B cell (primary cell): ENCODE measurements at regions not wholly inside any gene's neighbourhood (a gene's known extent, or its start where the extent isn't known, plus 50 kb on each side); places are given as distances from the start of the nearest gene placed in this dataset.

ENCODE experiments used
- ATAC-seq: fragments of 200-7000 bp; cut with Tn5 transposase; one replicate; pipeline ENCODE4 v1.10.0; 2021; ENCODE audit warnings: low read depth, mild to moderate bottlenecking, moderate number of reproducible peaks, moderate library complexity
- CTCF ChIA-PET: fragments of 350-600 bp; sonication (Branson Sonifier 250); formaldehyde crosslinking; loops from one replicate; lab custom pipeline; 2021; ENCODE audit warnings: antibody characterized with exemption, inconsistent platforms; lab: Charles Lee
- POLR2A ChIA-PET: fragments of 350-600 bp; sonication (Branson Sonifier 250); formaldehyde crosslinking; loops from one replicate; lab custom pipeline; 2021; ENCODE audit warnings: antibody characterized with exemption; lab: Charles Lee
- DNase-seq: peaks from one replicate; pipeline ENCODE4 v3.0.0; 2013
- H2AFZ ChIP-seq: 2 replicates; pipeline ENCODE4 v1.6.1; 2012; ENCODE audit warnings: mild to moderate bottlenecking, low read depth, low read length; ENCODE audit not compliant: insufficient read depth, poor library complexity, severe bottlenecking
- H3K27ac ChIP-seq, 2 donors: 1 replicate in 1 of 2; 2 replicates in 1 of 2; pipeline ENCODE4 v1.5.1; 2012 to 2013; ENCODE audit warnings: low read length in 2 of 2, mild to moderate bottlenecking in 2 of 2, moderate library complexity in 1 of 2
- H3K27me3 ChIP-seq, 4 experiments: fragments of 200-600 bp in 1 of 4; sonication (generic) in 1 of 4; replicated peaks in 1 of 4; 1 replicate in 2 of 4; 2 replicates in 2 of 4; pipeline versions ENCODE4 v1.6.1 to v1.7.0; 2013 to 2016; ENCODE audit warnings: low read length in 3 of 4, mild to moderate bottlenecking in 2 of 4, mixed read lengths in 1 of 4, moderate library complexity in 1 of 4; ENCODE audit not compliant: insufficient read depth in 4 of 4, control insufficient read depth in 3 of 4; ENCODE audit errors: control extremely low read depth in 1 of 4
- H3K36me3 ChIP-seq, 2 experiments: replicated peaks in 1 of 2; 1 replicate in 1 of 2; 2 replicates in 1 of 2; pipeline versions ENCODE4 v1.6.1 to v1.7.1; 2013; ENCODE audit warnings: low read length in 1 of 2; ENCODE audit not compliant: insufficient read depth in 2 of 2, control insufficient read depth in 1 of 2; ENCODE audit errors: control extremely low read depth in 1 of 2, extremely low read depth in 1 of 2
- H3K4me1 ChIP-seq, 2 donors: fragments of 200-600 bp in 1 of 2; sonication (generic) in 1 of 2; 1 replicate in 1 of 2; 2 replicates in 1 of 2; pipeline versions ENCODE4 v1.5.1 to v1.6.1; 2013 to 2017; ENCODE audit warnings: low read length in 2 of 2; ENCODE audit not compliant: control insufficient read depth in 2 of 2, insufficient read depth in 2 of 2
- H3K4me2 ChIP-seq: replicated peaks from 2 replicates; pipeline ENCODE3; 2012; ENCODE audit warnings: mild to moderate bottlenecking, low read depth, low read length; ENCODE audit not compliant: poor library complexity, severe bottlenecking
- H3K4me3 ChIP-seq, 5 experiments: fragments of 200-600 bp in 1 of 5; sonication (generic) in 1 of 5; 1 replicate in 3 of 5; 2 replicates in 2 of 5; pipeline versions ENCODE4 v1.5.1 to v1.7.0; 2011 to 2016; ENCODE audit warnings: low read length in 4 of 5, mild to moderate bottlenecking in 4 of 5, low read depth in 2 of 5, control low read depth in 1 of 5, moderate library complexity in 1 of 5; ENCODE audit not compliant: insufficient read depth in 1 of 5; ENCODE audit errors: control extremely low read depth in 1 of 5, extremely low read depth in 1 of 5
- H3K79me2 ChIP-seq: fragments of 200-600 bp; sonication (generic); one replicate; pipeline ENCODE4 v1.6.0; 2016; ENCODE audit warnings: low read length; ENCODE audit not compliant: control insufficient read depth, insufficient read depth
- H3K9ac ChIP-seq: fragments of 200-600 bp; sonication (generic); 2 replicates; pipeline ENCODE4 v1.6.1; 2017; ENCODE audit warnings: mild to moderate bottlenecking, low read length, moderate library complexity
- H3K9me3 ChIP-seq, 3 donors: one replicate each; pipeline versions ENCODE4 v1.6.1 to v1.7.1; 2013; ENCODE audit warnings: low read length in 2 of 3; ENCODE audit not compliant: control insufficient read depth in 2 of 3, insufficient read depth in 1 of 3; ENCODE audit errors: control extremely low read depth in 1 of 3
- H4K20me1 ChIP-seq: 2 replicates; pipeline ENCODE4 v1.6.0; 2012; ENCODE audit warnings: mild to moderate bottlenecking, low read length; ENCODE audit not compliant: insufficient read depth, control insufficient read depth, poor library complexity, severe bottlenecking
- H3K27ac Mint-ChIP-seq: one replicate; pipeline ENCODE4 v1.8.0; 2021; ENCODE audit warnings: mixed read lengths
- H3K27me3 Mint-ChIP-seq: one replicate; pipeline ENCODE4 v1.8.0; 2021; ENCODE audit warnings: mixed read lengths
- H3K4me1 Mint-ChIP-seq: one replicate; pipeline ENCODE4 v1.8.0; 2021; ENCODE audit warnings: mixed read lengths
- H3K4me3 Mint-ChIP-seq: one replicate; pipeline ENCODE4 v1.8.0; 2021; ENCODE audit warnings: mixed read lengths
- H3K9me3 Mint-ChIP-seq: one replicate; pipeline ENCODE4 v1.8.0; 2022; ENCODE audit warnings: mixed read lengths; ENCODE audit not compliant: insufficient read depth
- EZH2 ChIP-seq: IDR thresholded peaks from 2 replicates; pipeline ENCODE4 v1.6.1; 2012; ENCODE audit warnings: borderline replicate concordance, low read depth, mild to moderate bottlenecking, moderate library complexity, low read length; ENCODE audit not compliant: insufficient read depth, poor library complexity, severe bottlenecking
- WGBS: methylation state at CpG from one replicate; pipeline ENCODE4 v1.1.5; 2013; ENCODE audit warnings: missing lambda C conversion rate; ENCODE audit not compliant: insufficient coverage; 5-methylcytosine and 5-hydroxymethylcytosine counted together
- intact Hi-C: fragments of 100-400 bp; cut with micrococcal nuclease; formaldehyde crosslinking; loops from one replicate; pipeline ENCODE4 v1.10.0; 2022
- TF ChIP-seq, protein P1 (sequence below): fragments of 200-600 bp; IDR thresholded peaks from one replicate; pipeline ENCODE4 v1.8.0; 2022; ENCODE audit warnings: antibody characterized with exemption, mild to moderate bottlenecking

DNA sequence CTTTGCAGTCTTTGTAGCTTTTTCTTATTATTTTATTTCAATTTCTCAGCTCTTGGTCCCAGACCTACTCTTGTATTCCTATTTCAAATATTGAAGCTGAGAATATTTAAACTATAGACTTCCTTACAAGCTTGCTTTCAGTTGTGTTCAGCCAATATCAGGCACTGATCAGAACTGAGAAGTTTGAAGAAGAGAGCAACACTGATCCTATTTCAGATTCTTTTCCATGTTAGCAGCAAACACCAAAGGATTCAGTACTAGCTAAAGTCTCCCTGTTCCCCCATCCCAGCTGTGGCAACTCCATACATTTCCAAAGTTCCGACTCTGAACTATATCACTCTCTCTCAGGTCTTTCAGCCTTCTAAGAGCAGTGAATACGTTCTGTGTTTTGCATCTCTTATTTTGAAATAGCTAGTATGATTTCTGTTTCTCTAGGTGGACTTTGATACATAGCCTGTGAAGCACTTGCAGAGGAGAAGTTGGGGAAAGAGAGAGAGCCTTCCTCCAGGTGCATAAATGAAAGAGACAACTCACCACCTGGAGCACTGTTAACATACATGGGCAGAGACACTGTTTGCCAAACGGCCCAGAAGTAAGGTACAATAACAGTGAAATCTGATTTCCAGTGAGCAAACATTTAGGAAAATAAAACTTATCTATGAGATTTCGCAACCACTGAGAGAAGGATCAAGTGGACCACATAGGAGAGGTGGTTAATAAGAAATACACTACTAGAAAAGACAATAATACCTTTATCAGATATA, 135.0 kb upstream of the ZNF804A start:
- Mint-ChIP-seq H3K4me3 (no peak overlapping the region), H3K27me3 (no peaks in the 10 kb centered on the region), H3K27ac (no peak overlapping the region), H3K4me1 (no peaks in the 10 kb centered on the region), H3K9me3 (no peaks in the 10 kb centered on the region)
- no peaks in the 10 kb centered on the region for H4K20me1 ChIP-seq
- H2AFZ ChIP-seq: no peak overlapping the region
- no peaks in the 10 kb centered on the region for H3K79me2 ChIP-seq
- TF ChIP-seq EZH2: no peak
- TF ChIP-seq, protein P1, sequence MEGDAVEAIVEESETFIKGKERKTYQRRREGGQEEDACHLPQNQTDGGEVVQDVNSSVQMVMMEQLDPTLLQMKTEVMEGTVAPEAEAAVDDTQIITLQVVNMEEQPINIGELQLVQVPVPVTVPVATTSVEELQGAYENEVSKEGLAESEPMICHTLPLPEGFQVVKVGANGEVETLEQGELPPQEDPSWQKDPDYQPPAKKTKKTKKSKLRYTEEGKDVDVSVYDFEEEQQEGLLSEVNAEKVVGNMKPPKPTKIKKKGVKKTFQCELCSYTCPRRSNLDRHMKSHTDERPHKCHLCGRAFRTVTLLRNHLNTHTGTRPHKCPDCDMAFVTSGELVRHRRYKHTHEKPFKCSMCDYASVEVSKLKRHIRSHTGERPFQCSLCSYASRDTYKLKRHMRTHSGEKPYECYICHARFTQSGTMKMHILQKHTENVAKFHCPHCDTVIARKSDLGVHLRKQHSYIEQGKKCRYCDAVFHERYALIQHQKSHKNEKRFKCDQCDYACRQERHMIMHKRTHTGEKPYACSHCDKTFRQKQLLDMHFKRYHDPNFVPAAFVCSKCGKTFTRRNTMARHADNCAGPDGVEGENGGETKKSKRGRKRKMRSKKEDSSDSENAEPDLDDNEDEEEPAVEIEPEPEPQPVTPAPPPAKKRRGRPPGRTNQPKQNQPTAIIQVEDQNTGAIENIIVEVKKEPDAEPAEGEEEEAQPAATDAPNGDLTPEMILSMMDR: no peak
- no peaks in the 10 kb centered on the region for H3K4me1 ChIP-seq
- H3K9me3 ChIP-seq: no peaks in the 10 kb centered on the region
- ATAC-seq (no peak), DNase-seq (no peak)
- H3K27me3 ChIP-seq: no peaks in the 10 kb centered on the region
- CTCF ChIA-PET: no interaction called here
- no peak overlapping the region for H3K4me3 ChIP-seq
- no peak overlapping the region for H3K9ac ChIP-seq
- intact Hi-C loops: no loop called here
- no peak overlapping the region for H3K4me2 ChIP-seq
- POLR2A ChIA-PET: no interaction called here
- no CpG with 5 or more reads among the region's 4 CpGs for whole genome bisulfite sequencing
- H3K36me3 ChIP-seq: no peaks in the 10 kb centered on the region
- no peak overlapping the region for H3K27ac ChIP-seq

DNA sequence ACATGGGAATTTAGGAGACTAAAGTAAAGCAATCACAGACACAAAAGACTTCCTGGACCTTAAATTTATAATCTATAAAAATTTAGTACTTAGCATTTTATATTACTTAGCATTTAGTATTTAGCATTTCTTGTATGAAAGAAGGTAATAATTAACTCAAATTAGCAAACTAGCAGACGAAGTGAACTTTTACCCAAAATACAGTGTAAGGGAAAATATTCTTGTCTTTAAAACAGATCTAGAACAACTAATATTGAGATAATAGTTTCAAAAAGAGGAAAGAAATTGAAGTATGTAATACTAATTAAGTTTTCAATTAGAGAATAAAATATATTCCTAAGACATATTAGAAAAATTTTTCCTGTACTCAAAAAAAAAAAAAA, 134.5 kb upstream of the ZNF804A start:
- CTCF ChIA-PET: no interaction called here
- no CpG with 5 or more reads among the region's 1 CpG for WGBS

More for the DNA sequence above, 134.5 kb upstream of the ZNF804A start:
- no peak overlapping the region for H3K27ac Mint-ChIP-seq
- no peaks in the 10 kb centered on the region for H4K20me1 ChIP-seq
- H3K9me3 Mint-ChIP-seq: no peaks in the 10 kb centered on the region
- no peaks in the 10 kb centered on the region for H3K9me3 ChIP-seq
- TF ChIP-seq, protein P1: no peak
- no peak for TF ChIP-seq EZH2
- no peak overlapping the region for H3K4me3 Mint-ChIP-seq
- POLR2A ChIA-PET: no interaction called here
- no peaks in the 10 kb centered on the region for H3K4me1 ChIP-seq
- DNase-seq: no peak
- no peak overlapping the region for H3K4me3 ChIP-seq
- H3K79me2 ChIP-seq: no peaks in the 10 kb centered on the region
- no peaks in the 10 kb centered on the region for H3K4me1 Mint-ChIP-seq
- H3K36me3 ChIP-seq: no peaks in the 10 kb centered on the region
- H3K27me3 Mint-ChIP-seq: no peaks in the 10 kb centered on the region
- H3K27me3 ChIP-seq: no peaks in the 10 kb centered on the region
- no peak overlapping the region for H2AFZ ChIP-seq
- no peak for ATAC-seq
- H3K9ac ChIP-seq: no peak overlapping the region
- intact Hi-C loops: no loop called here
- no peak overlapping the region for H3K4me2 ChIP-seq
- no peak overlapping the region for H3K27ac ChIP-seq
